SHP77 (cell line): ENCODE measurements at regions not wholly inside any gene's neighbourhood (a gene's known extent, or its start where the extent isn't known, plus 50 kb on each side); places are given as distances from the start of the nearest gene placed in this dataset.

ENCODE experiments used
- DNase-seq, 2 experiments: peaks; one replicate each; lab custom pipeline; 2025; lab: John Stamatoyannopoulos, UW

GRCh38 chr22:48677168-48677520 lies 1150.5 kb downstream of the BRD1 start:
- no peak for DNase-seq

GRCh38 chr22:48676266-48677167 lies 1151.2 kb downstream of the BRD1 start:
- DNase-seq = no peak

- no peak for DNase-seq
Measured at GRCh38 chr22:48675830-48676145, 1151.9 kb downstream of the BRD1 start.

GRCh38 chr22:48675141-48675829 lies 1152.4 kb downstream of the BRD1 start:
- DNase-seq = no peak

GRCh38 chr22:48673806-48674500 lies 1153.7 kb downstream of the BRD1 start:
- no peak for DNase-seq

- no peak for DNase-seq
Measured at GRCh38 chr22:48672387-48672786, 1155.3 kb downstream of the BRD1 start.

GRCh38 chr22:48670731-48671130 lies 1156.9 kb downstream of the BRD1 start:
- DNase-seq = no peak

- DNase-seq = no peak
Measured at GRCh38 chr22:48669986-48670716, 1157.5 kb downstream of the BRD1 start.

GRCh38 chr22:48669226-48669625 lies 1158.4 kb downstream of the BRD1 start:
- DNase-seq = no peak

- no peak for DNase-seq
Measured at GRCh38 chr22:48667289-48667688, 1160.4 kb downstream of the BRD1 start.

- no peak for DNase-seq
Measured at GRCh38 chr22:48666620-48667019, 1161.1 kb downstream of the BRD1 start.

- no peak for DNase-seq
Measured at GRCh38 chr22:48665311-48665995, 1162.2 kb downstream of the BRD1 start.

GRCh38 chr22:48664586-48664985 lies 1163.1 kb downstream of the BRD1 start:
- no peak for DNase-seq

- no peak for DNase-seq
Measured at GRCh38 chr22:48663297-48663696, 1164.4 kb downstream of the BRD1 start.

GRCh38 chr22:48662476-48663135 lies 1165.1 kb downstream of the BRD1 start:
- DNase-seq = no peak

- DNase-seq = no peak
Measured at GRCh38 chr22:48661984-48662383, 1165.7 kb downstream of the BRD1 start.

- no peak for DNase-seq
Measured at GRCh38 chr22:48660790-48661740, 1166.6 kb downstream of the BRD1 start.

- no peak for DNase-seq
Measured at GRCh38 chr22:48660104-48660789, 1167.4 kb downstream of the BRD1 start.

GRCh38 chr22:48659404-48659996 lies 1168.2 kb downstream of the BRD1 start:
- DNase-seq = no peak
